Left ventricle myocardium superior (tissue), 1 donor: ENCODE measurements at regions not wholly inside any gene's neighbourhood (a gene's known extent, or its start where the extent isn't known, plus 50 kb on each side); places are given as distances from the start of the nearest gene placed in this dataset.

Experiments
- ATAC-seq: fragments of 200-7000 bp; cut with Tn5 transposase; one replicate; pipeline ENCODE4 v1.9.1; 2020; ENCODE audit warnings: mild to moderate bottlenecking, moderate library complexity
- DNase-seq: peaks from one replicate; pipeline ENCODE4 v3.0.0-alpha.2; 2020
- intact Hi-C: fragments of 100-400 bp; cut with micrococcal nuclease; formaldehyde crosslinking; loops from one replicate; pipeline ENCODE4 v1.11.0; 2022
- donor health status: DM: no; HTN: yes; CAD: no; lungs with severe emphysema.

DNA sequence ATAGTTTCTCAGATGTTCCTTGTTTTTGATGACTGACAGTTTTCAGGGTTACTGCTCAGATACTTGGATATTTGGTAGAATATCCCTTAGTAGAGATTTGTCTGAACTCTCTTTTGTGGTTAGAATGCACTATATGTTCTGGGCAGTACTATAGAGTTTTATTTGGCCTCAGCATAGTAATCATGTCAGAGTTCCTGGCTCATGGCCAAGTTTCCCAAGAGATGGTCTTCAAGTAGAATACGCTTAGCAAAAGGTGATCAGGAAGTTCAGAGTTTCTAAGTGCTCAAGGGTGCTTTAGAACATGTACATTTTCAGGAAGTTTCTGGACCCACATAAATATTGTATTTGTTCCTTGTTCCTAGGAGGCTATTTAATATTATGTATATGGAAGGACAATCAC is 1209.7 kb upstream of the GJE1 start:
- DNase-seq (no peak), ATAC-seq (no peak)
- intact Hi-C loops, result no loop called here

DNA sequence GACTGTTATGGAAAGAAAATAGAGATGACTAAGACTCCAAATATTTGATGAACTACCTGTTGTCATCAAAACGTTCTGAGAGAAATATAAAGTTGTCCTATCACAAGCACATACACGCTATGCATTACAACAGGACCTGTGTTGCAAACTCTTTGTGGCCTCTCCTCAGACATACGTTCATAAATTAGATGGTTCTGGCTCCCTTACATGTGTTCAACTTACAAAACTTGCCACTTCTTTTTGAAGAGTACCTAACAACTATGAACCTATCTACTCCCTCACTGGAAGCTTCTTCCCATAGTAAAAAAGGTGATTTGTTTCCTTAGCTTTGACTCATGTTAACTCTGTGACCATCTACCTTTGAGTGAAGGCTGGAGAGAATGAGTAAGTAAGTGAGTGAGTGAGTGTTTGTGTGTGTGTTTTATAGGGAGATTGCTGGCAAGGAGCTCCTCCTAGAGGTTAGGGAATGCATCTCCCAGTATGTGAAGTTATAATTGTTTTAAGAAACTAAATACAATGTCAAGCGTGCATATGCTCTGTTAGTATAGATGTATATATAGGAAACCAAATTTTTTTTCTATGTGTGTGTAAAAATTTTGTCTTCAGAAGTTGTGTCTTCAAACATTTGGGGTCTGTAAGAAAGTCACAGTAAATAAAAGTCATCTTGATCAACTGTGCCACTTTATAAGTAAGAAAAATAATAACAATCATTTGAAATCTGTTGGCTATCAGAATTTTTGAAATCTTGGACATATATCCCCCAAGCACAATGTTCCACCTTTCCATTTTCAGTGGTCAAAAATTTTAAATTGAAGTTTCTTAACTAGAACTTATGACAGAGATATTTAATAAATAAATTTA is 1211.1 kb upstream of the GJE1 start:
- DNase-seq, result no peak
- peak; percentile 68 for ATAC-seq
- intact Hi-C loops, result no loop called here

DNA sequence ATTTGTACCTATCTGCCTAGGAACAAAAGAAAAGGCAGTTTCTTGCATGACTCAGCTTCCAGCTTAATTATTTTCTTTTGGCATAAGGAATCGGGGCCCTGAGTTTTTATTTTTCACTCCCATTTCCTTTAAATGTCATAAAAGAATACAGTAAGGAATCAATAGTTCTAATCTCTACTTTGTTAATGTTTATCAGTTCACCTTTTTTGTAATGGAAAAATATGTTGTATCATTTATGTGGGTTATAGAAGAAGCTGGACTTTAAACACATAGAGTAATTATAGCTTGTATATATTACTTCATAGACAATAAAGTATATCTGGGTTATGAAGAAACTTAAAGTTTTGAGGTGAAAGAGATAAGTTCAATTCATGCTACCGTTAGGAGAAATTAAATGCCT is 1214.8 kb upstream of the GJE1 start:
- DNase-seq (no peak), ATAC-seq (no peak)
- intact Hi-C loops, result no loop called here

DNA sequence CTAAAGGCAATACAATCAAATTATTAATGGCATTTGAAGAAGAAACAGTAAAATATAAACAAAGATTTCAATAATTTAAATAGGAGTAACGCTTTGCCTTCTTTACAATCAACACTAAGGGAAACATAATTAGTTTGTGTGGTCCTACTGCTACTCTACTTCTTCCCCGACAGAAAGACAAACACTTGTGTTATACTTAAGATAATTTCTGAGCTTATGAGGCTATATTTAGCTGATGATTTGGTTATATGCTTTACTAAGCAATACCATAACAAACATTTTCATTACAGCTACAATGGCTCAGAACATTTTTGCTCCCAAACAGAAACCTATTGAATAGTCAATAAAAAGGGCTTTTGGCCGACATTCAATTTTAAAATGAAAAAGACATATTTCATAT is 1217.2 kb upstream of the GJE1 start:
- intact Hi-C loops, result no loop called here
- peak; percentile 73 for ATAC-seq
- no peak for DNase-seq

DNA sequence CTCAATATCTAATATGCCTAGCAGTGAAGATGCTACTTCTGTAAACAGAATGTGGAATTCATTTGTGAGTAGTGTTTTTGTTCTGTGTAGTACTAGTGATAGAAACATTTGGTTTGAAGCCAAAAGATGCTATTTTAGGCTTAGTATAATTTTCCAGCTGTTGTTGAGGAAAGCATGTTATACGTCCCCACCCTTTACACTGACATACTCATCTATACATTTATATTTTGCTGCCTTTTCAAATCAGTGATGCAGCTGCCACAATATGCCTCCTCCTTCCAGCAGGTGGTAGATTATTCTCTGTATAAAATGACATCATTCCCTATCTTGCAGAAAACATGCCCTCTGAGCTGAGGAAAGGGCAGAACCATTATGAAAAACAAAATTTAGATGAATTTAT is 1217.6 kb upstream of the GJE1 start:
- ATAC-seq (peak; percentile 60), DNase-seq (no peak)
- intact Hi-C loops, result no loop called here

DNA sequence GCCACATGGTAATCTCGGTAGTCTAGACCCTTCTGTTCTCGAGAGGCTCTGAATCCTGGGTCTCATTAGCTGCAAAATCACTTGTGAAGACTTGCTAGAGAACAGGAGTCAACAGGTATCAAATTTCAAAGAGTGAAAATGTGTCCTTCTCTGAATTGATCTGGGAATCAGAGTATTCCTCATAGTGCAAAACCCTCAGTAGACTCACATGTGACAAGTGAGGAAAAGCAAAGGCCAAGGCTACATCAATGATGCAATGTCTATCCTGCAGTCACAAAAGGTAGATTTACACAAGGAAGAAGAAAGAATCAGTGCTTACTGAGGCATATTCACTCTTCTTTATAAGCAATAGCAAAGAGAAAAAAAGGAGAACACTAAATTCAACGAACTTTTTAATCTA is 1220.0 kb upstream of the GJE1 start:
- intact Hi-C loops, result no loop called here

DNA sequence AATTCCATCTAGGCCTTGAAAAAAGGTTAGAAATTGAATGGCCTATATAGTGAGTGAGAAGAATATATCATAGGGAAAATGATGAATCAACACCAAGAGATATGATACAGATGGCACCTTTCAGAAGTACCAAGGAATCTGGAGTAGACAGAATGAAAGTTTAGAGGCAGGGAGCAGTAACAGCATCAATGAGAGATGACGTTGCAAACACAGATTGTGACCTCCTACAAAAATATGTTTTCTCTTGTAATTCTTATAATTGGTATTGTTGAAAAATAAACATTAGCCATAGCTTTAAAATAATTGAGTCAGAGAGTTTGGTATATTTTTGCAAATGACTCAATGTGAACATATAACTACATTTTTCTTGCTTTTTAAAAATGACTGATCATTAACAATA is 1223.1 kb upstream of the GJE1 start:
- DNase-seq, result no peak
- intact Hi-C loops, result no loop called here
- no peak for ATAC-seq

More for the DNA sequence above, 1220.0 kb upstream of the GJE1 start:
- no peak for DNase-seq
- no peak for ATAC-seq

DNA sequence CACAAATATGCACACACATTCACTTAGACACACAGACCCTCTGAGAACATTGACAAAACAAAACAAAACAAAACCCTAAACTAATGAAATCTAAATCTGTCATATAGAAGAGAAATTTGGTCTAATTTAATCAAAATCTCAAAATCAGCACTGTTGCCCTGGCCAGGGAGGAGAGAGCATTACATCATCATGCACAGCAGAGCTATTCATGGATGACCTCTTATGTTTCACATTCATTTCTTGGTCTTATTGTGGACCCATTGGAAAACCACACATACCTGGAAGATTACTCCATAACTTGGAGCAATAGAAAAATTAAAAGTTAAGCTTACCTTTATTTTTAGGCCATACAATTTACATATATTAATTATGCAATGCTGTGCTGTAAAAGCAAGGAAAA is 1223.6 kb upstream of the GJE1 start:
- ATAC-seq (no peak), DNase-seq (no peak)
- intact Hi-C loops, result no loop called here

DNA sequence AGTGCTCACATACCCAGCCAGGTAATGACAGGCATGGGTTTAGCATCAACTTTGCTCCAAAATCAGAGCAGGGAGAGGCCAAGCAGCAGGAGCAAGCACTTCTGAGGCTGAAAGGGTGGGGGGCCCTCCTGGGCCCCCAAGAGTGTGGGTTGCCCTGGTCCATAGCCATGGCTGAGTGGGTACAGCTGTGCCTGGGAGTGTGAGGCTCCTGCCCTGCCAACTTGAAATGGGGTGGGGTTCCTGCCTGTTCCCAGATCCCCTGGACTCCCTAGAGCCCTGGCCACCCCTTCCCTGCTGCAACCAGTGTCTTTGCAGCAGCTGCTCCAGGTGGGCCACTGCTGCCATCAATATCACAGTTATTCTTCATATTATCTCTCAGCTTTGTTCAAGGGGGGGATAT is 1224.2 kb upstream of the GJE1 start:
- intact Hi-C loops, result no loop called here
- DNase-seq, result no peak
- no peak for ATAC-seq

DNA sequence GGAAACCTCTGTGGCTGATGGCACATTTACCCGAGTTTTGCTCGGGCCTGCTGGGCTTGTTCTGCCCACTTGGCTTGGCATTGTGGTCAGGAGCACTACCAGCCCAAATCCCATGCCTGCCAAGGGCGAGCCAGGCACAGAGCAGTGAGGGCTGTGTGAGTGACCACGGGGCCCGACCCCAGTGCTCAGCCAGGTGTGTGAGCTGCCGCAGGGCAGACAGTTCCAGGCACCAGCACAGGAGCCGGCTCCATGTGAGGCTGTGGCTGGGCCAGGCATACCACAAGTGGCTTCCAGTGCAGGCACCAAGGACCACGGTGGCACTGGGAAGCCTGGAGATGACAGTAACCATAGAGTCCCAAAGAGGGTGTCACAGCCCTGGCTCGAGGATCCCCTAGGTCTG is 1225.5 kb upstream of the GJE1 start:
- DNase-seq, result peak; percentile 27
- no peak for ATAC-seq
- intact Hi-C loops, result no loop called here

DNA sequence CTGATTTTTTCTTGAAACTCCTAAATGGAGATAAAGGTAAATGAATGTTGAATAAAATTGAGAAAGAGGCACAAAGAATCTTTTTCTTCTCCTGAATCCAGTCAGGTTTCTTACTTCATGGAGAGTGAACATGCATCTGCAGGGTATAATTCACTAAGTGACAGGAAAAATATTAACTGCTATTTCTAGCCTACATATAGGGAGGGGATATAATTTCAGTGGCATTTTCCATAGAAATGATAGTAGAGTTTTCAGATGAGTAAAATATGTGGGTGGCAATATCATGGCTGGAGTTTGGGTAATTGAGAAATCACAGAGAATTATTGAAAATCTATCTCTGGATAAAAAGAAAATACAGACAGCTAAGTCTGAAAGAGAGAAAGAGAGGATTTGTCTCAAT is 1227.0 kb upstream of the GJE1 start:
- intact Hi-C loops, result no loop called here
- no peak for ATAC-seq
- DNase-seq, result no peak

DNA sequence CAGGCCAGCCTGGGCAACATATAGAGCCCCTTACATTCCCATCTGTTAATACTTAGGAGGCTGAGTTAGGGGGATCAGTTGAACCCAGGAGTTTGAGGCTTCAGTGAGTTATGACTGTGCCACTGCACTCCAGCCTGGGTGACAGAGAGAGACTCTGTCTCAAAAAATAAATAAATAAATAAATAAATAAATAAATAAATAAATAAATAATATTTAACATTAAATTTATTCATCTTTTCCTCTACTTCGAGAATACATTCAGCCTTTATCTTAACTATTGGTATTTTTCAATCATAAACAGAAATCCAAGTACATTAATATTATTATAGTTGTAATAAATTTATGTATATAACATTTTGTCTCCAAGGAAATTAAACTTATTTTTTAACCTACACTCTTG is 1227.7 kb upstream of the GJE1 start:
- intact Hi-C loops, result no loop called here
- no peak for DNase-seq
- ATAC-seq, result no peak

DNA sequence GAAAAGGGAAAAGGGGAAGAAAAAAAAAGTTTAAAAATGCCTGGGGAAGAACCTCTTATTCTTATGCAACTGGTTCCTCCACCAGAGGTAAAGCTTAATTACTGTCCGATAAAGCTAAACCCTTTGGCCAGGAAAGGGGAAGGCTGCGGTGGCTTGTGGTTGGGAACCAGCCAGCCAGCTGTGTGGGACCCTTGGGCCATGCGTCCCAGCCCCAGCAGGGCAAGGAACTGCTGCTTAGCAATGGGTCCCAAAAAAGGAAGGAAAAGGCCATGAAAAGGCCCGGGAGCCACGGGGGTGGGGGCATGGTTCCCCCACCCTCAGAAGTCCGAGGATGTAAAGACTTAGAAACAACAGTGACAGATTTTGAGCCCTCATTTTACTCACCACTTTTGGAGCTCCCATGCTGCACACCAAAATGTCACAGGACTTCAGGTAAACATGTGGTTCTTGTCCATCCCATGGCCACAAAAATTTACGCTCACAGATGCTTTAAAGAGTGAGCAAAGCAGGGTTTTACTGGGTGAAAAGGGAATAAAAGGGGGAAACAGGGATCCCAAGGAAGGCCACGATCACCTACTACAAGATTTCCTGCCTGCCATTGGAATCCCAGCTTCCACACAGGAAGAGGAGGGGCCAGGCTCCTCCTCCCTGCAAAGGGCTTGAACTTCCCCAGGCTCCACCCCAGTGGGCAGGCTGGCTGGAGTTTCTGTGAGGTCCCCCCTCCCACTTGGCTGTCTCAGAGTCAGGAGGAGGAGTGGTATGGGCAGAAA is 1234.7 kb upstream of the GJE1 start:
- intact Hi-C loops, result no loop called here
- DNase-seq, result peak; percentile 33
- peak; percentile 55 for ATAC-seq

DNA sequence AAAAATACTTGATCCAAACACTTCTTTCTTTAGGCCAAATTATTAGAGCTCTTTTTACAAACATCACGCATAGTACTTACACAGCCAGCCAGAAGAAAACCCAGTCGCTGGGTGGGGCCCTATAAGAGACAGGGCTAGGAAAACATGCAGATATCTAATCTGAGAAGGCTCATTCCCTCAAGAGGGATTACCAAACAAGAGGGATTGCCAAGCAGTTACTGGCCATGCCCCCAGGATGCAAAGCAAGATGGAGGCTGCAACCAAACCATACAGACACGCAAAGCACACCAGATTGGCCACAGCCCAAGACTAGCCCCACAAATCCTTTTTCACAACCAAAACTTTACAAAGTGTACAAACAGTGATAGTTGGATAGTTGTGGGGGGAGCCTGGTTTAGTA is 1235.4 kb upstream of the GJE1 start:
- ATAC-seq, result peak; percentile 30
- intact Hi-C loops, result no loop called here
- DNase-seq, result no peak

DNA sequence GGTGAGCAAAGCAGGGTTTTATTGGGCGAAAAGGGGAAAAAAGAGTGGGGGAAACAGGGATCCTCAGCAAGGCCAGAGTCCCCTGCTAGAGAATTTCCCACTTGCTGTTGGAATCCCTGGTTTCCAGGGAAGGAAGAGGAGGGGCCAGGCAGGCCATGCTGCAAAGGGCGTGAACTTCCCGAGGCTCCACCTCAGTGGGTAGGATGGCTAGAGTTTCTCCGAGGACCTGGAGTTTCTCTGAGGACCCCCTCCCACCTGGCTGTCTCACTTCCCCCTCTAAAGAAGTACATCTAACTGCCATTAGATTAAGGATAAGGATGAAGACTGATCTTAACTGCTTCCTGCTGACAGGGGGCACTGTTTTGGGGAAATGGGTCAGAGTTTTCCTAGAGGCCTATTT is 1239.3 kb upstream of the GJE1 start:
- no peak for ATAC-seq
- intact Hi-C loops, result no loop called here
- DNase-seq, result no peak

DNA sequence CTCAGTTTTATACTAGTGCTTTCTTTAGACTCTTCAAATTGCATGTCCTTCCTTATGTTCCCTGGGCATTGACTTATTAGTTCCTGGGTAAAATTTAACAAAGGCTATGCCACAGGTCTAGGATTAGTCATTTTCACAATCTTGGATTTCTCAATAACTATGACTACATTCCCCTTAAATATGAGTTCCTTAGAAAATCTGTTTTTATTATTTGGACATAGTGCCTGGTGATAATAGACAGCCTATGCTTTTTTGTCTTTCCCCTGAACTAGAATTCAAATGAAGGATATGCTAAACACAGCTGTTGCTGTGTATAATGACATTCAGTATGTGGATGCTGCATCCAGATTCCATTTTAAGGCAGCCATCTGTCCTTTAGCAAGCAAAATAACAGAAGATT is 1252.8 kb upstream of the GJE1 start:
- intact Hi-C loops, result no loop called here
- no peak for DNase-seq
- ATAC-seq, result no peak

DNA sequence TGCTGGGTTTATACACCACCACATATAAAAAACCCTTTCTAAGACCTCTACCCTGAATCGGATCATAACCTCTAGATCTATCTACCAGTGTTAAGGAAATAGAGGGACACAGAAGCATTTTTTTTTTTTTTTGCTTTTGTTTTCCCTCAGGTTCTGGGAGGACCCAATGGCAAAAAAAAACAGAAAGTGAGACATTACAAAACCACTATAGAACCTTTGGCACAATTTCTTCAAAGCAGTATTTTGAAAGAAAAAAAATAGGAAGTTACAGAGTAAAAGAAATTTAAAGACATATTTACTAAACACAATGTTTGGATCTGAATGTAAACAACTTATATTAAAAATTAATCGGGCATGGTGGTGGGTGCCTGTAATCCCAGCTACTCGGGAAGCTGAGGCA is 1258.7 kb upstream of the GJE1 start:
- intact Hi-C loops, result no loop called here
- DNase-seq (no peak), ATAC-seq (no peak)

DNA sequence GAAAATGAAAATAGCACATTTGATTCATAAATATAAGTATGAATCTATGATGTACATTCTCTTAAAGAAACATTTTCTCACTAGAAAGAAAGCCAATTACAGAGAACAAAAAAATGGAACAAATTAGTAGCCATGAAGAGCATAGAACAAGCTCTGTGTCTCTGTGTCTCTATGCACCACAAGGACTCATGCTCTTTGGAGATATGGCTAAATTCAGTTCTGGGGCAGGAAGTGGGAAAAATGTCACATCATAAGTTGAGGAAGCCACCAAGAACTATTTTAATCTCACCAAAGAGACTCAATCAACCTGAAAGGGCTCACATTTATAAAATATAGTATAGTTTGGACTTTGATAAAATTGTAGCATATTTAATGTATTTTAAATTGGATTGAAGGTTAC is 1259.8 kb upstream of the GJE1 start:
- ATAC-seq, result no peak
- intact Hi-C loops, result no loop called here
- DNase-seq, result no peak

DNA sequence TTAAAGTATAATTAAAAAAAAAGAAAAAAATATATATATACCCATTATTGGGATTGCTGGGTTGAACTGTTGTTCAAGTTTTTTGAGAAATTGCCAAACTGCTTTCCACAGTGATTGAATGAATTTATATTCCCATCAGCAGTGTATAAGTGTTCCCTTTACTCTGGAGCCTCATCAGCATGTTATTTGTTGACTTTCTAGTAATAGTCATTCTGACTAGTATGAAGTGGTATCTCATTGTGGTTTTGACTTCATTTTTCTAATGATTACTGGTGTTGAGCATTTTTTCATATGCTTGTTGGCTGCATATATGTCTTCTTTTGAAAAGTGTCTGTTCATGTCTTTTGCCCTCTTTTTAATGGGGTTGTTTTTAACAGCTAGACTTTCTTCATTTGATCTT is 1260.8 kb upstream of the GJE1 start:
- no peak for ATAC-seq
- intact Hi-C loops, result no loop called here
- no peak for DNase-seq

DNA sequence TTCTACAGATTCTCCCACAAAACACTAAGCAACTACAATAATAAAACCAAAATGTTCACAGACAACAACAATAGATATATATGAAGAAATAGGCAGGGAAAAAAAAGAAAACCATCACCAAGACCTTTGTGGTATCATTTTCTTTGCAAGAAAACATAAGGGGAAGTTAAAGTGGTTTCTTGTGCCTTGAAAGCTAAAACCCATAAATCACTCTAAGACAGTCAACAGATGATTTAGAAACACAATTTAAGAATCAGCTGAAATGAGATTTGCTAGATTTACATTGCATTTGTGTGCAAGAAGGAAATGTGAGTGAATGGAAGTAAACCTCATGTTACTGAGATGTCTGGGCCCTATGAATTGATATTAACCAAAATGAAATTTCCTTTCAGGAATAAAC is 1265.4 kb upstream of the GJE1 start:
- intact Hi-C loops, result no loop called here
- DNase-seq, result no peak

DNA sequence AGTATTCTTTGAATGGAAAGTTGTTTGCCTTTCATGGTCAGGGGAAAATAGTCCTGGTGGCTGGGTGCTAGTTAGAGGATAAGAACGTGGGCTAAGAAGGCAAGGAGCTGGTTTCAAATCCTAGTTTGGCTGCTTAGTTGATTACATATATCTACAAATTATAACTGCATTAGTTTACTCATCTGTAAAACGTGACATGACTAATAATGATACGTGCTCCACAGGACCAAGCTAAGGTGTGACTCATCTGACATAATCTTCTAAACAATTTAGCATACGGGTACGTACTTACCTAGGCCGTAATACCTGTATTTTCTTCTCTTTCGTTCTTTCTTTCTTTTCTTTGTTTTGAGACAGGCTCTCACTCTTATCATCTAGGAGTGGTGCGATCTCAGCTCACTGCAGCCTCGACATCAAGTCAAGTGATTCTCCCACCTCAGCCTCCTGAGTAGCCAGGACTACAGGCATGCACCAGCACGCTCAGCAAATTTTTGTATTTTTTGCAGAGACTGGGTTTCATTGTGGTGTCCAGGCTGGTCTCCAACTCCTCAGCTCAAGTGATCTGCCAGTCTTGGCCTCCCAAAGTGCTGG is 1274.2 kb upstream of the GJE1 start:
- no peak for ATAC-seq
- intact Hi-C loops, result no loop called here
- no peak for DNase-seq

More for the DNA sequence above, 1265.4 kb upstream of the GJE1 start:
- no peak for ATAC-seq
